Mammary epithelial cell (primary cell): ENCODE measurements at regions not wholly inside any gene's neighbourhood (a gene's known extent, or its start where the extent isn't known, plus 50 kb on each side); places are given as distances from the start of the nearest gene placed in this dataset.

Experiments used
- CTCF ChIP-seq, 2 donors: IDR thresholded peaks in 1 of 2; conservative IDR thresholded peaks in 1 of 2; 2 replicates each; pipeline ENCODE4 v1.5.1; 2011 to 2012; ENCODE audit warnings: inconsistent platforms in 2 of 2, low read length in 2 of 2, mild to moderate bottlenecking in 2 of 2, control low read depth in 1 of 2, low read depth in 1 of 2; ENCODE audit not compliant: insufficient read depth in 1 of 2; ENCODE audit errors: extremely low read depth in 1 of 2
- EZH2 ChIP-seq: IDR thresholded peaks from 2 replicates; pipeline ENCODE4 v1.6.1; 2012; ENCODE audit warnings: low read length, inconsistent platforms, borderline replicate concordance

- TF ChIP-seq CTCF (conservative IDR thresholded peaks at IDR 0.05 in 1 of 2, IDR thresholded peaks at IDR 0.05 in 1 of 2; ENCODE audit: extremely low read depth in 1 of 2, insufficient read depth in 1 of 2, low read depth in 1 of 2, low read length in 2 of 2), result no peak
- no peak for TF ChIP-seq EZH2
Observed at GRCh38 chr2:4775668-4776067, 916.5 kb upstream of the SOX11 start.
